Spleen (tissue), 11 donors: ENCODE measurements at regions not wholly inside any gene's neighbourhood (a gene's known extent, or its start where the extent isn't known, plus 50 kb on each side); places are given as distances from the start of the nearest gene placed in this dataset.

Source experiments
- DNase-seq: peaks from one replicate; pipeline ENCODE4 v3.0.0-alpha.2; 2020
- H3K27ac ChIP-seq, 8 donors: fragments of 200-600 bp; sonication (generic) in 7 of 8; 1 replicate in 4 of 8; 2 replicates in 4 of 8; pipeline versions ENCODE4 v1.5.0 to v1.8.0; 2016 to 2021; ENCODE audit warnings: inconsistent platforms in 4 of 8, mild to moderate bottlenecking in 4 of 8, moderate library complexity in 1 of 8
- H3K27me3 ChIP-seq, 7 donors: fragments of 200-600 bp; sonication (generic) in 6 of 7; replicated peaks in 1 of 7; 1 replicate in 4 of 7; 2 replicates in 3 of 7; pipeline versions ENCODE4 v1.5.0 to v1.8.0; 2016 to 2021; ENCODE audit warnings: inconsistent platforms in 3 of 7, mild to moderate bottlenecking in 1 of 7
- H3K36me3 ChIP-seq, 6 donors: fragments of 200-600 bp; sonication (generic) in 5 of 6; 1 replicate in 4 of 6; 2 replicates in 2 of 6; pipeline versions ENCODE4 v1.5.0 to v1.8.0; 2016 to 2021; ENCODE audit warnings: inconsistent platforms in 2 of 6
- H3K4me1 ChIP-seq, 6 donors: fragments of 200-600 bp; sonication (generic) in 5 of 6; 1 replicate in 3 of 6; 2 replicates in 3 of 6; pipeline versions ENCODE4 v1.5.0 to v1.8.0; 2016 to 2021; ENCODE audit warnings: inconsistent platforms in 3 of 6
- H3K4me3 ChIP-seq, 8 donors: fragments of 200-600 bp; sonication (generic) in 7 of 8; 1 replicate in 4 of 8; 2 replicates in 4 of 8; pipeline versions ENCODE4 v1.5.0 to v1.8.0; 2016 to 2021; ENCODE audit warnings: inconsistent platforms in 4 of 8, mild to moderate bottlenecking in 4 of 8, moderate library complexity in 2 of 8
- H3K9me3 ChIP-seq, 8 donors: fragments of 200-600 bp; sonication (generic) in 7 of 8; 1 replicate in 4 of 8; 2 replicates in 4 of 8; pipeline versions ENCODE4 v1.5.0 to v1.8.0; 2016 to 2021; ENCODE audit warnings: inconsistent platforms in 4 of 8
- CTCF ChIP-seq, 11 experiments: fragments of 200-600 bp in 7 of 11; fragments of 450-650 bp in 4 of 11; sonication (generic) in 4 of 11; IDR thresholded peaks in 8 of 11; conservative IDR thresholded peaks in 3 of 11; 1 replicate in 7 of 11; 2 replicates in 4 of 11; pipeline versions ENCODE4 v1.4.0 to v1.8.0; 2016 to 2021; ENCODE audit warnings: antibody characterized with exemption in 11 of 11, inconsistent platforms in 4 of 11, mild to moderate bottlenecking in 1 of 11
- POLR2A ChIP-seq, 3 donors: fragments of 450-650 bp; IDR thresholded peaks; one replicate each; pipeline ENCODE4 v1.5.1; 2017; ENCODE audit warnings: antibody characterized with exemption in 3 of 3, mild to moderate bottlenecking in 1 of 3
- POLR2AphosphoS5 ChIP-seq, 3 donors: sonication (generic); formaldehyde crosslinking; IDR thresholded peaks; one replicate each; pipeline ENCODE4 v1.5.1; 2017; ENCODE audit warnings: antibody characterized with exemption in 3 of 3
- WGBS, 5 donors: extraction: QIAGEN DNeasy Blood & Tissue Kit in 3 of 5; methylation state at CpG; one replicate each; pipeline versions ENCODE4 v1.1.5 to v1.1.7; 2013 to 2018; 5-methylcytosine and 5-hydroxymethylcytosine counted together
- intact Hi-C: fragments of 100-400 bp; cut with DNase I; formaldehyde crosslinking; loops from one replicate; pipeline ENCODE4 v1.15.0; 2023; ENCODE audit warnings: low total_unique reads
- donor health status: healthy with polysubstance abuse.
- donor health status: DM: no; HTN: no; CAD: no; lungs with moderate emphysema.
- donor health status: DM: no; HTN: no; CAD: no.
- donor health status: Bipolar disorder and iron deficiency.
- donor health status: healthy.
- donor health status: DM: no; HTN: no; CAD: no.
- donor health status: DM: yes; HTN: yes; CAD: no.

- DNase-seq: peak; percentile 66
- H3K27ac ChIP-seq: peak overlapping the region in 3 of 8 donors; percentile 83 to 95 (median 86)
- peaks cover 3 to 40% (median 30%) of the 10 kb centered on the region in 6 donors for H3K4me1 ChIP-seq
- intact Hi-C loops: no loop called here
- H3K27me3 ChIP-seq: peaks cover 0 to 36% (median 17%) of the 10 kb centered on the region in 7 donors
- 82 to 94% (median 90%) methylated on average over 8 to 11 of the region's 11 CpGs for WGBS, 5 donors
- no peaks in the 10 kb centered on the region for H3K9me3 ChIP-seq
- TF ChIP-seq POLR2A (IDR thresholded peaks at IDR 0.05) (no peak), CTCF (IDR thresholded peaks at IDR 0.05 in 8 of 11, conservative IDR thresholded peaks at IDR 0.05 in 3 of 11) (no peak), POLR2AphosphoS5 (IDR thresholded peaks at IDR 0.05) (no peak)
- no peaks in the 10 kb centered on the region for H3K36me3 ChIP-seq
- H3K4me3 ChIP-seq: no peak overlapping the region
Observed at GRCh38 chr22:23519442-23520157, 60.5 kb downstream of the IGLL1 start.

- DNase-seq: peak; percentile 50
- no peak for TF ChIP-seq POLR2A (IDR thresholded peaks at IDR 0.05)
- no peak for TF ChIP-seq CTCF (IDR thresholded peaks at IDR 0.05 in 8 of 11, conservative IDR thresholded peaks at IDR 0.05 in 3 of 11)
- TF ChIP-seq POLR2AphosphoS5 (IDR thresholded peaks at IDR 0.05): no peak
- WGBS, 5 donors: 71 to 78% (median 73%) methylated on average over 24 of the region's 24 CpGs
- no peaks in the 10 kb centered on the region for H3K9me3 ChIP-seq
- H3K27ac ChIP-seq: no peak overlapping the region
- peaks cover 3 to 40% (median 30%) of the 10 kb centered on the region in 6 donors for H3K4me1 ChIP-seq
- intact Hi-C loops: no loop called here
- no peaks in the 10 kb centered on the region for H3K36me3 ChIP-seq
- no peak overlapping the region for H3K4me3 ChIP-seq
- peaks cover 0 to 36% (median 17%) of the 10 kb centered on the region in 7 donors for H3K27me3 ChIP-seq
Observed at GRCh38 chr22:23518376-23519187, 61.5 kb downstream of the IGLL1 start.

GRCh38 chr22:23517804-23518375, 62.2 kb downstream of the IGLL1 start:
- peak; percentile 13 for DNase-seq
- peaks cover 0 to 32% (median 17%) of the 10 kb centered on the region in 7 donors for H3K27me3 ChIP-seq
- H3K4me1 ChIP-seq: peaks cover 3 to 38% (median 28%) of the 10 kb centered on the region in 6 donors
- no peaks in the 10 kb centered on the region for H3K9me3 ChIP-seq
- TF ChIP-seq POLR2AphosphoS5 (IDR thresholded peaks at IDR 0.05): no peak
- TF ChIP-seq POLR2A (IDR thresholded peaks at IDR 0.05): no peak
- no peak for TF ChIP-seq CTCF (IDR thresholded peaks at IDR 0.05 in 8 of 11, conservative IDR thresholded peaks at IDR 0.05 in 3 of 11)
- H3K4me3 ChIP-seq: no peak overlapping the region
- 75 to 91% (median 83%) methylated on average over 4 of the region's 4 CpGs for WGBS, 5 donors
- H3K27ac ChIP-seq: no peak overlapping the region
- intact Hi-C loops: no loop called here
- H3K36me3 ChIP-seq: no peaks in the 10 kb centered on the region
